OCI-LY3 (cell line): ENCODE measurements at regions not wholly inside any gene's neighbourhood (a gene's known extent, or its start where the extent isn't known, plus 50 kb on each side); places are given as distances from the start of the nearest gene placed in this dataset.
A peak's percentile ranks its signal among the peaks of the same experiment; 100 is the strongest.
"Not testable (repeated sequence)": the region's sequence is repeated elsewhere in the genome, so short reads cannot be mapped to it uniquely, and the experiment has no call there.

Source experiments
- H2AFZ ChIP-seq: fragments of 200-600, 300-600 bp; shearing (Covaris generic); 2 replicates; pipeline ENCODE4 v1.6.0; 2014; ENCODE audit warnings: antibody characterized with exemption, low read depth, low read length
- H3K27ac ChIP-seq: fragments of 200-600, 300-600 bp; sonication (generic); 2 replicates; pipeline ENCODE4 v1.5.1; 2014; ENCODE audit warnings: mild to moderate bottlenecking, low read length, moderate library complexity, mixed read lengths
- H3K27me3 ChIP-seq: fragments of 200-600, 300-600 bp; sonication (generic); 2 replicates; pipeline ENCODE4 v1.6.1; 2014; ENCODE audit warnings: low read depth, low read length, mixed read lengths
- H3K36me3 ChIP-seq: fragments of 200-600, 300-600 bp; sonication (generic); replicated peaks from 2 replicates; pipeline ENCODE3; 2014; ENCODE audit warnings: low read depth, low read length, mixed read lengths
- H3K4me1 ChIP-seq: fragments of 300-600, 200-600 bp; sonication (generic); 2 replicates; pipeline ENCODE4 v1.6.1; 2014; ENCODE audit warnings: low read length, mixed read lengths
- H3K4me2 ChIP-seq: fragments of 200-600, 300-600 bp; sonication (generic); 2 replicates; pipeline ENCODE4 v1.6.1; 2014; ENCODE audit warnings: low read length, mixed read lengths
- H3K4me3 ChIP-seq: fragments of 300-600, 200-600 bp; sonication (generic); 2 replicates; pipeline ENCODE4 v1.5.1; 2014; ENCODE audit warnings: antibody characterized with exemption, mild to moderate bottlenecking, low read length, moderate library complexity
- H3K79me2 ChIP-seq: fragments of 300-600, 200-600 bp; shearing (Covaris generic); 2 replicates; pipeline ENCODE4 v1.6.1; 2014; ENCODE audit warnings: mild to moderate bottlenecking, low read length, mixed read lengths
- H3K9ac ChIP-seq: fragments of 300-600, 200-600 bp; shearing (Covaris generic); 2 replicates; pipeline ENCODE4 v1.6.0; 2014; ENCODE audit warnings: mild to moderate bottlenecking, low read length, moderate library complexity
- H3K9me3 ChIP-seq: fragments of 200-600, 300-600 bp; shearing (Covaris generic); 2 replicates; pipeline ENCODE4 v1.6.1; 2014; ENCODE audit warnings: low read length, mixed read lengths; ENCODE audit not compliant: insufficient read depth
- H4K20me1 ChIP-seq: fragments of 200-600, 300-600 bp; sonication (generic); 2 replicates; pipeline ENCODE4 v1.6.1; 2016; ENCODE audit warnings: low read length, mixed read lengths; ENCODE audit not compliant: insufficient read depth
- EZH2phosphoT487 ChIP-seq: fragments of 200-600 bp; shearing (Covaris generic); IDR thresholded peaks from 2 replicates; pipeline ENCODE4 v1.6.1; 2018; ENCODE audit warnings: antibody characterized with exemption, mixed run types, low read depth
- TF ChIP-seq, protein P1 (sequence below): fragments of 200-600, 300-600 bp; sonication (generic); IDR thresholded peaks from 2 replicates; pipeline ENCODE4 v1.5.1; 2014; ENCODE audit warnings: antibody characterized with exemption, low read length, low read depth

DNA sequence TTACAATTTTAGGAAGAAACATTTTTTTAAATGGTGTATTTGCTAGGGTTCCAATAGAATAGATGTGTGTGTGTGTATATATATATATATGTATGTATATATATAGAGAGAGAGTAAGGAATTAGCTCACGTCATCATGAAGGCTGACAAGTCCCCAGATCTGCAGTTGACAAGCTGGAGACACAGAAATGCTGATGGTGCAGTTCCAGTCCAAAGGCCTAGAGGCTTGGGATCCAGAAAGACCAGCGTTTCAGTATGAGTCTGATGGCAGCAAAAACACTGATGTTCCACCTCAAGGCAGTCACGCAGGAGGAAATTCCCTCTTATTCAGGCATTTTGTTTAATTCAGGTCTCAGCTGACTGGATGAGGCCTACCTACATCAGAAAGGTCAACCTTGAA, 386.8 kb downstream of the PTH2R start:
- Histone ChIP-seq H3K4me1 (no peaks in the 10 kb centered on the region; the same call in 1 of the 2 replicates), H3K9me3 (no peaks in the 10 kb centered on the region), H3K4me2 (no peak overlapping the region), H4K20me1 (no peaks in the 10 kb centered on the region), H3K27me3 (no peaks in the 10 kb centered on the region), H3K27ac (no peak overlapping the region), H3K9ac (no peak overlapping the region), H3K36me3 (no peaks in the 10 kb centered on the region), H3K79me2 (no peaks in the 10 kb centered on the region), H3K4me3 (no peak overlapping the region), H2AFZ (no peak overlapping the region)
- TF ChIP-seq, protein P1, sequence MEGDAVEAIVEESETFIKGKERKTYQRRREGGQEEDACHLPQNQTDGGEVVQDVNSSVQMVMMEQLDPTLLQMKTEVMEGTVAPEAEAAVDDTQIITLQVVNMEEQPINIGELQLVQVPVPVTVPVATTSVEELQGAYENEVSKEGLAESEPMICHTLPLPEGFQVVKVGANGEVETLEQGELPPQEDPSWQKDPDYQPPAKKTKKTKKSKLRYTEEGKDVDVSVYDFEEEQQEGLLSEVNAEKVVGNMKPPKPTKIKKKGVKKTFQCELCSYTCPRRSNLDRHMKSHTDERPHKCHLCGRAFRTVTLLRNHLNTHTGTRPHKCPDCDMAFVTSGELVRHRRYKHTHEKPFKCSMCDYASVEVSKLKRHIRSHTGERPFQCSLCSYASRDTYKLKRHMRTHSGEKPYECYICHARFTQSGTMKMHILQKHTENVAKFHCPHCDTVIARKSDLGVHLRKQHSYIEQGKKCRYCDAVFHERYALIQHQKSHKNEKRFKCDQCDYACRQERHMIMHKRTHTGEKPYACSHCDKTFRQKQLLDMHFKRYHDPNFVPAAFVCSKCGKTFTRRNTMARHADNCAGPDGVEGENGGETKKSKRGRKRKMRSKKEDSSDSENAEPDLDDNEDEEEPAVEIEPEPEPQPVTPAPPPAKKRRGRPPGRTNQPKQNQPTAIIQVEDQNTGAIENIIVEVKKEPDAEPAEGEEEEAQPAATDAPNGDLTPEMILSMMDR, result no peak
- TF ChIP-seq EZH2phosphoT487, result no peak

- TF ChIP-seq EZH2phosphoT487, result no peak
- TF ChIP-seq, protein P1, result no peak
- no peaks in the 10 kb centered on the region for H3K79me2 ChIP-seq
- no peaks in the 10 kb centered on the region for H3K9me3 ChIP-seq
- peaks cover 9% of the 10 kb centered on the region for H3K4me1 ChIP-seq
- no peak overlapping the region for H3K4me2 ChIP-seq
- H3K4me3 ChIP-seq, result no peak overlapping the region
- H4K20me1 ChIP-seq, result no peaks in the 10 kb centered on the region
- no peak overlapping the region for H3K27ac ChIP-seq
- no peaks in the 10 kb centered on the region for H3K27me3 ChIP-seq
- no peaks in the 10 kb centered on the region for H3K36me3 ChIP-seq
- H2AFZ ChIP-seq, result no peak overlapping the region
- no peak overlapping the region for H3K9ac ChIP-seq
Observed at GRCh38 chr2:208794288-208794975, 387.8 kb downstream of the PTH2R start.

DNA sequence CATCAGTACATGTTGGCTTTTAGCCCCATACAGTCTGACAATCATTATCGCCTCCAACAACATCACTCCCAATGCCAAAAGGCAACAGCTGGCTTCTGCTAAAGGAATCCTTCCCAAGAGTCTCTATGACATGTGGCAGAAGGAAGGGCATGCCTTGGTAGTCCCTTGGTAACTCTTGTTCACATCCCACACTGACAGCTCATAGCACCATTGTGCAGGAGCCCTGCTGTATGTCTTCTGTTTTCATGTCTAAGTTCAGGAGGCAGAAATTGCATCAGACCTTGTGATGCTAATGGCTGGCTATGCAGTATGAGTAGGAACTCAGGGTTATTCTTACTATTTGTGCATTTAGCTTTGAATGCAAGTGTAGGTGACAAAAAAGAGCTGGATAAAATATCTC, 392.1 kb downstream of the PTH2R start:
- H3K4me2 ChIP-seq, result peak overlapping the region; percentile 41; the same call in 1 of the 2 replicates
- H3K4me3 ChIP-seq, result no peak overlapping the region
- no peaks in the 10 kb centered on the region for H3K79me2 ChIP-seq
- H4K20me1 ChIP-seq, result no peaks in the 10 kb centered on the region
- no peak for TF ChIP-seq EZH2phosphoT487
- TF ChIP-seq, protein P1, result no peak
- peaks cover 11% of the 10 kb centered on the region for H3K4me1 ChIP-seq
- H3K27me3 ChIP-seq, result no peaks in the 10 kb centered on the region
- no peak overlapping the region for H3K9ac ChIP-seq
- H3K9me3 ChIP-seq, result no peaks in the 10 kb centered on the region
- peak overlapping the region; percentile 28; the same call in 1 of the 2 replicates for H2AFZ ChIP-seq
- H3K27ac ChIP-seq, result no peak overlapping the region; the same call in 1 of the 2 replicates
- no peaks in the 10 kb centered on the region for H3K36me3 ChIP-seq

DNA sequence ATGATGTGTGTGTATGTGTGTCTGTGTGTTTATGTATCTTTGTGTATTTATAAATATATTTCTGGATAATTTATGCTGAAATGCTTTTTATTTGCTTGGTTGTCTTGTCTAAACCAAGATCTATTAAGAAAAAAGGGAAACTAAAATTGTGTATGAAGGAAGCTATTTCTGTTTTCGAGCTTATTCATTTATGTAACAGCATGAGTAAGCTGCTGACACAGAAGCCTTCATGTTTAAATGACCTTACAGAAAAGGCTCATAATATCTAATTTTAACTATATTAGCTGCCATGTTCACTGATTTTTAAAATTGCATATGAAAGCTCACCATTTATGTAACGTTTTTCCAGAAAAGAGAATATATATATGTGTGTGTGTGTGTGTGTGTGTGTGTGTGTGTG, 392.8 kb downstream of the PTH2R start:
- H4K20me1 ChIP-seq, result no peaks in the 10 kb centered on the region
- H3K27ac ChIP-seq, result no peak overlapping the region; the same call in 1 of the 2 replicates
- H3K4me2 ChIP-seq, result peak overlapping the region; percentile 41

DNA sequence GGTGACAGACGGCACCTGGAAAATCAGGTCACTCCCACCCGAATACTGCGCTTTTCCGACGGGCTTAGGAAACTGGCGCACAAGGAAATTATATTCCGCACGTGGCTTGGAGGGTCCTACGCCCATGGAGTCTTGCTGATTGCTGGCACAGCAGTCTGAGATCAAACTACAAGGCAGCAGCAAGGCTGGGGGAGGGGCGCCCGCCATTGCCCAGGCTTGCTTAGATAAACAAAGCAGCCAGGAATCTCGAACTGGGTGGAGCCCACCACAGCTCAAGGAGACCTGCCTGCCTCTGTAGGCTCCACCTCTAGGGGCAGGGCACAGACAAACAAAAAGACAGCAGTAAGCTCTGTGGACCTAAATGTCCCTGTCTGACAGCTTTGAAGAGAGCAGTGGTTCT, 394.3 kb downstream of the PTH2R start:
- H3K36me3 ChIP-seq, H3K9me3 ChIP-seq, H3K27me3 ChIP-seq, H3K4me3 ChIP-seq, H3K79me2 ChIP-seq, H2AFZ ChIP-seq, H4K20me1 ChIP-seq, H3K4me2 ChIP-seq, H3K27ac ChIP-seq, H3K9ac ChIP-seq: not testable (repeated sequence)
- peaks cover 11% of the 10 kb centered on the region for H3K4me1 ChIP-seq

More for the DNA sequence above, 392.8 kb downstream of the PTH2R start:
- Histone ChIP-seq H3K36me3 (no peaks in the 10 kb centered on the region), H2AFZ (0 out of 2 replicates have a peak overlapping the region, but pooled peaks have one; percentile 28), H3K27me3 (no peaks in the 10 kb centered on the region), H3K9me3 (no peaks in the 10 kb centered on the region), H3K4me3 (no peak overlapping the region), H3K4me1 (peaks cover 11% of the 10 kb centered on the region), H3K9ac (no peak overlapping the region), H3K79me2 (no peaks in the 10 kb centered on the region)
- no peak for TF ChIP-seq EZH2phosphoT487
- TF ChIP-seq, protein P1, result no peak
